ENCODE measurements at regions not wholly inside any gene's neighbourhood (a gene's known extent, or its start where the extent isn't known, plus 50 kb on each side); places are given as distances from the start of the nearest gene placed in this dataset.

GRCh38 chr14:61107869-61108493 lies 126.9 kb downstream of the SLC38A6 start:
- no peak for DNase-seq (ENCODE audit: low spot score)

DNA sequence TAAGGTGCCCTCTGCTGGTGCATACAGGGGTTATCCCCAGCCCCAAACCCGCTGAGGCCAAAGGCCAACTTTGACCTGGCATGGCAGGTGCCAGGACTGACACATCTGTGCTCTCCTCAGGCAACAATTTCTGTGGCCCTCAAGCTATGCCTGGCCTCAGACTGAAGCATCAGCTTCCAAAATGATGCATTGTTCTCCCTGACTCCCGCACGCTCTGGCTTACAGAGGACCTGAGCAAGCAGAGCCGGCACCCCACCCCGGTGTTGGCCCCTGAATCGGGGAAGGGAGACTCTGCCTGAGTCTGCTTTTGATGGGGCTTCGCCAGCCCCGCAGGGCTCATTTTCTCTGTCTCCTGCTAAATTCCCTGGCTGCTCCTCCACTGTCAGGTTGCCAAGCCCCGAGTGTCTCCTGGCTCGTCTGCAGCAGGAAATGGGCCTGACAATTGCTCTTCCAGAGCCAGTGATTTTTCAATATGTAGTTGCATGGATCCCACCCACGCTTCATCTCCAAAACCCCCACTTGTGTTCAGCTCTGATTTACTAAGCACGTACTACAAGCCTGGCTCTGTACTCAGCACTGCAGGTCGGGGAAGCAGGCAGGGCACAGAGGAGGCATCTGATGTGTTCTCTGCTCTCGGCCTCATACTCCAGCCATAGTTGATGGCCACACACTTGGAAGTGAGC lies 126.1 kb downstream of the SLC38A6 start:
- DNase-seq (ENCODE audit: low spot score): no peak

DNA sequence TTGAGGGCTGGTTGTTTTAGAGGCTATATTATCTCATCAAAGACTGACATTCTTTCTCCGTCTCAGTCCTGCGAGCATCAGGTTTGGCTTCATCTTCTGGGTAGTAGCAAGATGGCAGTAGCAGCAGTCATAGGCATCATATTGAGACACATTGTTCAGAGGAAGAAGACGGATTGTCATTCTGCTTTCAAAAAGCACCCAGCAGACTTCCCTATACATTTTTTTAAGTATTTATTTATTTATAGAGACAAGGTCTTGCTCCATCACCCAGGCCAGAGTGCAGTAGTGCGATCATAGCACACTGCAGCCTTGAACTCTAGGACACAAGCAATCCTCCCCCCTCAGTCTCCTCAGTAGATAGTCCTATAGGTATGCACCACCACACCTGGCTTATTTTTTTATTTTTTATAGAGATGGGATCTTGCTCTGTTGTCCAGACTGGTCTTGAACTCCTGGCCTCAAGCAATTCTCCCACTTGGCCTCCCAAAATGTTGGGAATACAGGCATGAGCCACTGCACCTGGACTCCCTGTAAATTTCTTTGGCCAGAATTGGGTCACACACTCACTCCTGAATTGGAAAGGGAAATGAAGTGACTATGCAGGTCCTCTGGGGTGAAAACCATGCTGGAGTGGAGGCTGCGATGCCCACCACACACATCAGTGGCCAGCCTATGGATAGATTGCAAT lies 125.4 kb downstream of the SLC38A6 start:
- DNase-seq (ENCODE audit: low spot score): no peak

DNA sequence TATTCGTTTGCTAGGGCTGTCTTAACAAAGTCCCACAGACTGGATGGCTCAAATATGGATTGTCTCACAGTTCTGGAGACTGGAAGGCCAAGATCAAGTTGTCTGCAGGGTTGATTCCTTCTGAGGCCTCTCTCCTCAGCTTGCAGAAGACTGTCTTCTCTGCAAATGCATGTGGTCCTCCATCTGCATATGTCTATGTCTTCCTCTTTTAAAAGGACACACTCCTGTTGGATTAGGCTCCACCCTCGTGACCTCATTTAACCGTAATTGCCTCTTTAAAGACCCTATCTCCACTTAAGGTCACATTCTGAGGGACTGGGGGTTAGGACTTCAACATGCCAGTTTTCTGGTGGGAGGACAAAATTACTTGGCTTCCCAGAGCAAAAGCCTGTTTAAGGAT lies 123.3 kb downstream of the SLC38A6 start:
- no peak for DNase-seq (ENCODE audit: low spot score)

DNA sequence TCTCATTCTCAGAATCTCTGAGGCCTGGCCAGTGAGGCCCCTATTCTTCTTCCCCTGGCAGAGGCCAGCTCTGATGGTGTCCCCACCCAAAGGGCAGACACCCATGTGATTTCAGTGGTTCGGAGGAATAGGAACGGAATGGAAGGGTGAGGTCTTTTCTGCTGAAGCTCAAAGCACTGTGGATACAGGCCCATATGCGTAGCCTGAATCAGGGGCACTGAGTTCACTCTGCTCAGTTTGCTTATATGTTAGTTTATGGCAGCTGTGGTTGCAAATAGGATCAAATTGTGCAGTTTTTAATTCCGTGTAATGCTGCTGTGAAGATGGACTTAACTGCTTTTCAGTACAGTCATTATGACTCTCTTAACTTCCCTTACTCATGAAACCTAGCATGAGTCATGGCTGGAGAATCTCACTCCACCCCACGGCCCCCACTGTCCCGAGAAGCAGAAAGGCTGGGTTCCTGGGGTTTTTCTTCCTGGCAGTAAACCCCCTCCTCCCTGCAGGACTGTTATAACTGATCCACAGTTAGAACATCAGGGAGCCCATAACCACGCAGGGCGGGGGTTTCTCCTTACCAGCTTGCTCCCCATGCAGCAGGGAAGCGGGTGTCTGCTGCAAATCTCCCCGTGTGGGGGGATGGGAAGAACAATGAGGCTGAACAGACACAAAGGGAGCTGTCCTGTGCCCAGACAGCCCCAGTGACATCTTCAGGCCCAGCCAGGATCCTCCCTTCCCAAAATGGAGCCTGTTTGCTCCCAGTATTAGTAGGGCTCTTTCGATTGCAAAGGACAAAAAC lies 122.7 kb downstream of the SLC38A6 start:
- no peak for DNase-seq (ENCODE audit: low spot score)

- DNase-seq (ENCODE audit: low spot score): no peak
These were observed 121.8 kb downstream of the SLC38A6 start for GRCh38 chr14:61102549-61103466.
